H9 (cell line): ENCODE measurements at regions not wholly inside any gene's neighbourhood (a gene's known extent, or its start where the extent isn't known, plus 50 kb on each side); places are given as distances from the start of the nearest gene placed in this dataset.

Source experiments
- DNase-seq: peaks from one replicate; pipeline ENCODE4 v3.0.0-alpha.2; 2017
- H2AFZ ChIP-seq: one replicate; pipeline ENCODE4 v1.6.1; 2013; ENCODE audit warnings: mild to moderate bottlenecking, low read length, control low read depth, moderate library complexity
- H2AK5ac ChIP-seq: 2 replicates; pipeline ENCODE4 v1.6.1; 2013; ENCODE audit warnings: low read length, control low read depth, mixed read lengths; ENCODE audit not compliant: insufficient read length
- H2BK120ac ChIP-seq: one replicate; pipeline ENCODE4 v1.6.1; 2013; ENCODE audit warnings: low read depth, mild to moderate bottlenecking, low read length, control low read depth, inconsistent platforms; ENCODE audit not compliant: poor library complexity, severe bottlenecking
- H2BK12ac ChIP-seq: 2 replicates; pipeline ENCODE4 v1.6.1; 2013; ENCODE audit warnings: low read length, control low read depth, mixed read lengths, low read depth; ENCODE audit not compliant: insufficient read length
- H2BK15ac ChIP-seq: 2 replicates; pipeline ENCODE4 v1.6.1; 2013; ENCODE audit warnings: low read depth, low read length, control low read depth
- H2BK20ac ChIP-seq: one replicate; pipeline ENCODE4 v1.6.1; 2013; ENCODE audit warnings: low read depth, mild to moderate bottlenecking, low read length, control low read depth, inconsistent platforms; ENCODE audit not compliant: poor library complexity, severe bottlenecking
- H2BK5ac ChIP-seq: 2 replicates; pipeline ENCODE4 v1.6.1; 2013; ENCODE audit warnings: low read length, control low read depth, mixed read lengths; ENCODE audit not compliant: insufficient read length
- H3K14ac ChIP-seq: 2 replicates; pipeline ENCODE4 v1.6.1; 2013; ENCODE audit warnings: low read length, control low read depth; ENCODE audit not compliant: insufficient read depth
- H3K18ac ChIP-seq: 2 replicates; pipeline ENCODE4 v1.6.1; 2013; ENCODE audit warnings: low read depth, mild to moderate bottlenecking, mixed read lengths, low read length, control low read depth; ENCODE audit not compliant: insufficient read length
- H3K23ac ChIP-seq: 2 replicates; pipeline ENCODE4 v1.6.1; 2013; ENCODE audit warnings: low read length, control low read depth, mixed read lengths, low read depth; ENCODE audit not compliant: insufficient read length
- H3K23me2 ChIP-seq: 2 replicates; pipeline ENCODE4 v1.6.1; 2013; ENCODE audit warnings: low read depth, mild to moderate bottlenecking, mixed read lengths, low read length, control low read depth; ENCODE audit not compliant: insufficient read length, poor library complexity, severe bottlenecking
- H3K27ac ChIP-seq: 2 replicates; pipeline ENCODE4 v1.5.1; 2013; ENCODE audit warnings: low read length, control low read depth, mixed read lengths, low read depth; ENCODE audit not compliant: insufficient read length
- H3K27me3 ChIP-seq: 2 replicates; pipeline ENCODE4 v1.6.1; 2013; ENCODE audit warnings: low read length, control low read depth, inconsistent platforms; ENCODE audit not compliant: insufficient read depth
- H3K4ac ChIP-seq: 2 replicates; pipeline ENCODE4 v1.6.1; 2013; ENCODE audit warnings: low read depth, mild to moderate bottlenecking, control low read depth, inconsistent platforms, low read length, moderate library complexity
- H3K4me1 ChIP-seq: 2 replicates; pipeline ENCODE4 v1.6.1; 2013; ENCODE audit warnings: low read length, control low read depth, inconsistent platforms; ENCODE audit not compliant: insufficient read depth
- H3K4me2 ChIP-seq: 2 replicates; pipeline ENCODE4 v1.6.1; 2013; ENCODE audit warnings: low read length, control low read depth, mixed read lengths; ENCODE audit not compliant: insufficient read length, insufficient read depth
- H3K56ac ChIP-seq: 2 replicates; pipeline ENCODE4 v1.6.1; 2013; ENCODE audit warnings: low read depth, mild to moderate bottlenecking, mixed read lengths, low read length, control low read depth; ENCODE audit not compliant: insufficient read length
- H3K79me1 ChIP-seq: 2 replicates; pipeline ENCODE4 v1.6.1; 2013; ENCODE audit warnings: low read depth, mild to moderate bottlenecking, moderate library complexity, low read length, control low read depth, inconsistent platforms; ENCODE audit not compliant: insufficient read depth, poor library complexity, severe bottlenecking
- H3K79me2 ChIP-seq: 2 replicates; pipeline ENCODE4 v1.6.1; 2013; ENCODE audit warnings: low read length, control low read depth, inconsistent platforms; ENCODE audit not compliant: insufficient read depth
- H3K9ac ChIP-seq: 2 replicates; pipeline ENCODE4 v1.6.1; 2013; ENCODE audit warnings: low read length, control low read depth, mixed read lengths; ENCODE audit not compliant: insufficient read length; ENCODE audit errors: extremely low read depth
- H3K9me3 ChIP-seq: one replicate; pipeline ENCODE4 v1.6.1; 2013; ENCODE audit warnings: low read depth, low read length, inconsistent platforms; ENCODE audit not compliant: control insufficient read depth
- H3T11ph ChIP-seq: one replicate; pipeline ENCODE4 v1.6.1; 2013; ENCODE audit warnings: mild to moderate bottlenecking, low read length, control low read depth, inconsistent platforms
- H4K20me1 ChIP-seq: one replicate; pipeline ENCODE4 v1.6.1; 2013; ENCODE audit not compliant: control insufficient read depth, insufficient read length, insufficient read depth
- H4K5ac ChIP-seq: 2 replicates; pipeline ENCODE4 v1.6.1; 2013; ENCODE audit warnings: low read depth, mild to moderate bottlenecking, mixed read lengths, low read length, control low read depth; ENCODE audit not compliant: insufficient read length
- H4K8ac ChIP-seq: replicated peaks from 2 replicates; pipeline ENCODE4 v1.6.1; 2013; ENCODE audit warnings: low read length, control low read depth, mixed read lengths, low read depth; ENCODE audit not compliant: insufficient read length
- H4K91ac ChIP-seq: 2 replicates; pipeline ENCODE4 v1.6.1; 2013; ENCODE audit warnings: low read depth, mild to moderate bottlenecking, moderate library complexity, mixed read lengths, low read length, control low read depth; ENCODE audit not compliant: insufficient read length
- H3K27ac Mint-ChIP-seq, 3 experiments: 2 replicates in 2 of 3; 3 replicates in 1 of 3; pipeline ENCODE4 v1.8.0; 2020 to 2021; ENCODE audit warnings: mixed read lengths in 3 of 3, mild to moderate bottlenecking in 1 of 3, moderate library complexity in 1 of 3
- H3K27me3 Mint-ChIP-seq: 2 replicates; pipeline ENCODE4 v1.8.0; 2021; ENCODE audit warnings: low read depth, mild to moderate bottlenecking, moderate library complexity, mixed read lengths
- H3K36me3 Mint-ChIP-seq, 3 experiments: 2 replicates in 2 of 3; 3 replicates in 1 of 3; pipeline ENCODE4 v1.8.0; 2020 to 2021; ENCODE audit warnings: low read depth in 3 of 3, mixed read lengths in 3 of 3; ENCODE audit not compliant: insufficient read depth in 1 of 3
- H3K4me1 Mint-ChIP-seq, 2 experiments: 2 replicates each; pipeline ENCODE4 v1.8.0; 2020; ENCODE audit warnings: mixed read lengths in 2 of 2
- H3K4me3 Mint-ChIP-seq, 2 experiments: 2 replicates in 1 of 2; 3 replicates in 1 of 2; pipeline ENCODE4 v1.8.0; 2020 to 2021; ENCODE audit warnings: mild to moderate bottlenecking in 2 of 2, mixed read lengths in 2 of 2, moderate library complexity in 1 of 2
- H3K9me3 Mint-ChIP-seq, 2 experiments: 2 replicates in 1 of 2; 3 replicates in 1 of 2; pipeline ENCODE4 v1.8.0; 2020; ENCODE audit warnings: mild to moderate bottlenecking in 2 of 2, mixed read lengths in 2 of 2, moderate library complexity in 1 of 2
- CTCF ChIP-seq: fragments of 200-600 bp; sonication (generic); conservative IDR thresholded peaks from 3 replicates; pipeline ENCODE4 v1.8.0; 2021; ENCODE audit warnings: antibody characterized with exemption, mild to moderate bottlenecking
- WGBS: extraction: QIAGEN DNeasy Blood & Tissue Kit; methylation state at CpG from one replicate; pipeline ENCODE4 v1.1.7; 2013; ENCODE audit warnings: missing lambda C conversion rate, low lambda C conversion rate, mixed read lengths; ENCODE audit not compliant: insufficient read length; ENCODE audit errors: extremely low coverage; 5-methylcytosine and 5-hydroxymethylcytosine counted together

- H2AK5ac ChIP-seq = no peak overlapping the region
- H2BK15ac ChIP-seq = no peak overlapping the region
- no peak overlapping the region for H3K4me2 ChIP-seq
- no peak overlapping the region for H4K91ac ChIP-seq
- no peaks in the 10 kb centered on the region for H3K27me3 Mint-ChIP-seq
- H3K9me3 Mint-ChIP-seq = no peaks in the 10 kb centered on the region
- H3K4me1 Mint-ChIP-seq = no peaks in the 10 kb centered on the region
- no peak overlapping the region for H4K5ac ChIP-seq
- no peak for TF ChIP-seq CTCF
- no peaks in the 10 kb centered on the region for H3K79me2 ChIP-seq
- no peak overlapping the region for H2BK120ac ChIP-seq
- no peak overlapping the region for H3T11ph ChIP-seq
- no peak overlapping the region for H3K27ac ChIP-seq
- no peak overlapping the region for H2BK12ac ChIP-seq
- H3K9me3 ChIP-seq = no peaks in the 10 kb centered on the region
- no peaks in the 10 kb centered on the region for H3K4me1 ChIP-seq
- no peak overlapping the region for H3K27ac Mint-ChIP-seq
- no peaks in the 10 kb centered on the region for H3K27me3 ChIP-seq
- no peaks in the 10 kb centered on the region for H3K36me3 Mint-ChIP-seq
- no peak overlapping the region for H3K56ac ChIP-seq
- no CpG with 5 or more reads among the region's 2 CpGs for WGBS
- no peaks in the 10 kb centered on the region for H3K23me2 ChIP-seq
- H2BK20ac ChIP-seq = no peak overlapping the region
- no peak overlapping the region for H3K9ac ChIP-seq
- H3K23ac ChIP-seq = no peak overlapping the region
- no peak for DNase-seq
- no peak overlapping the region for H2AFZ ChIP-seq
- H4K8ac ChIP-seq = no peak overlapping the region
- no peaks in the 10 kb centered on the region for H4K20me1 ChIP-seq
- no peak overlapping the region for H3K18ac ChIP-seq
- H2BK5ac ChIP-seq = no peak overlapping the region
- H3K4me3 Mint-ChIP-seq = no peak overlapping the region
- no peak overlapping the region for H3K14ac ChIP-seq
- H3K4ac ChIP-seq = no peak overlapping the region
- H3K79me1 ChIP-seq = no peaks in the 10 kb centered on the region
Observed at GRCh38 chr14:83253870-83254269, 1720.2 kb upstream of the SEL1L start.
